ENCODE measurements at regions not wholly inside any gene's neighbourhood (a gene's known extent, or its start where the extent isn't known, plus 50 kb on each side); places are given as distances from the start of the nearest gene placed in this dataset.

GRCh38 chr6:90463359-90463758, 123.5 kb downstream of the MAP3K7 start:
- peaks cover 6% of the 10 kb centered on the region for H3K27me3 Mint-ChIP-seq
- peak overlapping the region; percentile 56 for H3K4me3 ChIP-seq (ENCODE audit: low read depth, low read length)
- ATAC-seq (ENCODE audit: low read depth in 2 of 2): peak; percentile 87 to 89
- peak overlapping the region; percentile 95 to 98 (median 98) for H3K27ac Mint-ChIP-seq
- H3K9me3 Mint-ChIP-seq: peaks cover 0 to 2% (median 0%) of the 10 kb centered on the region in 7 donors
- peaks cover 41% of the 10 kb centered on the region for H3K4me1 ChIP-seq (ENCODE audit: control insufficient read depth, insufficient read depth, low read length, poor library complexity, severe bottlenecking)
- no peaks in the 10 kb centered on the region for H3K27me3 ChIP-seq (ENCODE audit: control insufficient read depth, insufficient read depth, low read length)
- peak in 2 of 3 donors; percentile 50 to 86 for DNase-seq
- H3K4me1 Mint-ChIP-seq: peaks cover 41 to 79% (median 57%) of the 10 kb centered on the region in 4 donors
- H3K4me3 Mint-ChIP-seq: peak overlapping the region in 3 of 4 donors; percentile 46 to 79 (median 75)
- H3K36me3 Mint-ChIP-seq: peaks cover 9% of the 10 kb centered on the region
- peak overlapping the region; percentile 26 for H3K27ac ChIP-seq (ENCODE audit: insufficient read depth, low read length, poor library complexity, severe bottlenecking)
- H3K36me3 ChIP-seq (ENCODE audit: control insufficient read depth, insufficient read depth, low read length): no peaks in the 10 kb centered on the region
- no peaks in the 10 kb centered on the region for H3K9me3 ChIP-seq (ENCODE audit: control insufficient read depth in 2 of 2, low read length in 2 of 2)

- Histone ChIP-seq H3K9me3 (ENCODE audit: control insufficient read depth in 2 of 2, low read length in 2 of 2) (no peaks in the 10 kb centered on the region), H3K4me3 (ENCODE audit: low read depth, low read length) (no peak overlapping the region), H3K36me3 (ENCODE audit: control insufficient read depth, insufficient read depth, low read length) (no peaks in the 10 kb centered on the region), H3K27ac (ENCODE audit: insufficient read depth, low read length, poor library complexity, severe bottlenecking) (no peak overlapping the region), H3K4me1 (ENCODE audit: control insufficient read depth, insufficient read depth, low read length, poor library complexity, severe bottlenecking) (peaks cover 45% of the 10 kb centered on the region), H3K27me3 (ENCODE audit: control insufficient read depth, insufficient read depth, low read length) (no peaks in the 10 kb centered on the region)
- peak overlapping the region in 1 of 3 donors; percentile 77 for H3K27ac Mint-ChIP-seq
- H3K27me3 Mint-ChIP-seq: peaks cover 6% of the 10 kb centered on the region
- no peak overlapping the region for H3K4me3 Mint-ChIP-seq
- H3K36me3 Mint-ChIP-seq: peaks cover 9% of the 10 kb centered on the region
- ATAC-seq (ENCODE audit: low read depth in 2 of 2) (no peak), DNase-seq (no peak)
- peaks cover 48 to 89% (median 61%) of the 10 kb centered on the region in 4 donors for H3K4me1 Mint-ChIP-seq
- H3K9me3 Mint-ChIP-seq: peaks cover 0 to 2% (median 0%) of the 10 kb centered on the region in 7 donors
Observed at GRCh38 chr6:90462102-90462501, 124.8 kb downstream of the MAP3K7 start.

GRCh38 chr6:90461383-90461782, 125.5 kb downstream of the MAP3K7 start:
- Histone ChIP-seq H3K9me3 (ENCODE audit: control insufficient read depth in 2 of 2, low read length in 2 of 2) (no peaks in the 10 kb centered on the region), H3K4me1 (ENCODE audit: control insufficient read depth, insufficient read depth, low read length, poor library complexity, severe bottlenecking) (peaks cover 45% of the 10 kb centered on the region), H3K4me3 (ENCODE audit: low read depth, low read length) (no peak overlapping the region), H3K27me3 (ENCODE audit: control insufficient read depth, insufficient read depth, low read length) (no peaks in the 10 kb centered on the region), H3K36me3 (ENCODE audit: control insufficient read depth, insufficient read depth, low read length) (no peaks in the 10 kb centered on the region), H3K27ac (ENCODE audit: insufficient read depth, low read length, poor library complexity, severe bottlenecking) (no peak overlapping the region)
- peaks cover 6% of the 10 kb centered on the region for H3K27me3 Mint-ChIP-seq
- DNase-seq: no peak
- peak overlapping the region in 1 of 3 donors; percentile 60 for H3K27ac Mint-ChIP-seq
- peaks cover 0 to 2% (median 0%) of the 10 kb centered on the region in 7 donors for H3K9me3 Mint-ChIP-seq
- peaks cover 47 to 84% (median 57%) of the 10 kb centered on the region in 4 donors for H3K4me1 Mint-ChIP-seq
- H3K4me3 Mint-ChIP-seq: no peak overlapping the region
- ATAC-seq (ENCODE audit: low read depth in 2 of 2): no peak
- peaks cover 9% of the 10 kb centered on the region for H3K36me3 Mint-ChIP-seq

- ATAC-seq (ENCODE audit: low read depth in 2 of 2) (no peak), DNase-seq (no peak)
- H3K9me3 ChIP-seq (ENCODE audit: control insufficient read depth in 2 of 2, low read length in 2 of 2): no peaks in the 10 kb centered on the region
- no peak overlapping the region for H3K4me3 ChIP-seq (ENCODE audit: low read depth, low read length)
- Mint-ChIP-seq H3K4me3 (peak overlapping the region in 3 of 4 donors; percentile 44 to 68 (median 61)), H3K27ac (peak overlapping the region in 1 of 3 donors; percentile 43), H3K4me1 (peaks cover 35 to 72% (median 50%) of the 10 kb centered on the region in 4 donors), H3K27me3 (peaks cover 11% of the 10 kb centered on the region), H3K9me3 (peaks cover 0 to 2% (median 0%) of the 10 kb centered on the region in 7 donors), H3K36me3 (peaks cover 9% of the 10 kb centered on the region)
- no peak overlapping the region for H3K27ac ChIP-seq (ENCODE audit: insufficient read depth, low read length, poor library complexity, severe bottlenecking)
- no peaks in the 10 kb centered on the region for H3K27me3 ChIP-seq (ENCODE audit: control insufficient read depth, insufficient read depth, low read length)
- H3K4me1 ChIP-seq (ENCODE audit: control insufficient read depth, insufficient read depth, low read length, poor library complexity, severe bottlenecking): peaks cover 42% of the 10 kb centered on the region
- no peaks in the 10 kb centered on the region for H3K36me3 ChIP-seq (ENCODE audit: control insufficient read depth, insufficient read depth, low read length)
Observed at GRCh38 chr6:90460051-90460450, 126.8 kb downstream of the MAP3K7 start.

- Mint-ChIP-seq H3K9me3 (peaks cover 0 to 2% (median 0%) of the 10 kb centered on the region in 7 donors), H3K4me3 (peak overlapping the region in 2 of 4 donors; percentile 74 to 76), H3K27me3 (peaks cover 11% of the 10 kb centered on the region), H3K4me1 (peaks cover 35 to 65% (median 47%) of the 10 kb centered on the region in 4 donors), H3K36me3 (peaks cover 9% of the 10 kb centered on the region), H3K27ac (peak overlapping the region in 1 of 3 donors; percentile 85)
- Histone ChIP-seq H3K27me3 (ENCODE audit: control insufficient read depth, insufficient read depth, low read length) (no peaks in the 10 kb centered on the region), H3K9me3 (ENCODE audit: control insufficient read depth in 2 of 2, low read length in 2 of 2) (no peaks in the 10 kb centered on the region), H3K4me1 (ENCODE audit: control insufficient read depth, insufficient read depth, low read length, poor library complexity, severe bottlenecking) (peaks cover 42% of the 10 kb centered on the region), H3K36me3 (ENCODE audit: control insufficient read depth, insufficient read depth, low read length) (no peaks in the 10 kb centered on the region), H3K4me3 (ENCODE audit: low read depth, low read length) (peak overlapping the region; percentile 65), H3K27ac (ENCODE audit: insufficient read depth, low read length, poor library complexity, severe bottlenecking) (no peak overlapping the region)
- no peak for DNase-seq
- no peak for ATAC-seq (ENCODE audit: low read depth in 2 of 2)
Observed at GRCh38 chr6:90459225-90459758, 127.6 kb downstream of the MAP3K7 start.

GRCh38 chr6:90458353-90459224, 128.3 kb downstream of the MAP3K7 start:
- H3K27ac ChIP-seq (ENCODE audit: insufficient read depth, low read length, poor library complexity, severe bottlenecking): no peak overlapping the region

GRCh38 chr6:90457867-90458259, 129.0 kb downstream of the MAP3K7 start:
- H3K4me1 Mint-ChIP-seq: peaks cover 29 to 51% (median 38%) of the 10 kb centered on the region in 4 donors
- peaks cover 0 to 2% (median 0%) of the 10 kb centered on the region in 7 donors for H3K9me3 Mint-ChIP-seq
- peaks cover 9% of the 10 kb centered on the region for H3K36me3 Mint-ChIP-seq
- H3K27ac Mint-ChIP-seq: peak overlapping the region; percentile 20 to 81 (median 53)
- Histone ChIP-seq H3K4me3 (ENCODE audit: low read depth, low read length) (peak overlapping the region; percentile 65), H3K27ac (ENCODE audit: insufficient read depth, low read length, poor library complexity, severe bottlenecking) (no peak overlapping the region), H3K36me3 (ENCODE audit: control insufficient read depth, insufficient read depth, low read length) (no peaks in the 10 kb centered on the region), H3K4me1 (ENCODE audit: control insufficient read depth, insufficient read depth, low read length, poor library complexity, severe bottlenecking) (peaks cover 31% of the 10 kb centered on the region), H3K27me3 (ENCODE audit: control insufficient read depth, insufficient read depth, low read length) (no peaks in the 10 kb centered on the region), H3K9me3 (ENCODE audit: control insufficient read depth in 2 of 2, low read length in 2 of 2) (no peaks in the 10 kb centered on the region)
- H3K4me3 Mint-ChIP-seq: peak overlapping the region in 2 of 4 donors; percentile 74 to 77
- no peak for DNase-seq
- ATAC-seq (ENCODE audit: low read depth in 2 of 2): no peak
- peaks cover 11% of the 10 kb centered on the region for H3K27me3 Mint-ChIP-seq

More at GRCh38 chr6:90458353-90459224, 128.3 kb downstream of the MAP3K7 start:
- Histone ChIP-seq H3K9me3 (ENCODE audit: control insufficient read depth in 2 of 2, low read length in 2 of 2) (no peaks in the 10 kb centered on the region), H3K4me1 (ENCODE audit: control insufficient read depth, insufficient read depth, low read length, poor library complexity, severe bottlenecking) (peaks cover 37% of the 10 kb centered on the region), H3K36me3 (ENCODE audit: control insufficient read depth, insufficient read depth, low read length) (no peaks in the 10 kb centered on the region), H3K4me3 (ENCODE audit: low read depth, low read length) (peak overlapping the region; percentile 65), H3K27me3 (ENCODE audit: control insufficient read depth, insufficient read depth, low read length) (no peaks in the 10 kb centered on the region)
- peaks cover 11% of the 10 kb centered on the region for H3K27me3 Mint-ChIP-seq
- H3K9me3 Mint-ChIP-seq: peaks cover 0 to 2% (median 0%) of the 10 kb centered on the region in 7 donors
- H3K4me1 Mint-ChIP-seq: peaks cover 32 to 58% (median 42%) of the 10 kb centered on the region in 4 donors
- peaks cover 9% of the 10 kb centered on the region for H3K36me3 Mint-ChIP-seq
- ATAC-seq (ENCODE audit: low read depth in 2 of 2): peak; percentile 91 to 92
- H3K4me3 Mint-ChIP-seq: peak overlapping the region; percentile 53 to 77 (median 75)
- peak overlapping the region; percentile 20 to 85 (median 81) for H3K27ac Mint-ChIP-seq
- peak in 2 of 3 donors; percentile 54 to 89 for DNase-seq
